ENCODE measurements at regions not wholly inside any gene's neighbourhood (a gene's known extent, or its start where the extent isn't known, plus 50 kb on each side); places are given as distances from the start of the nearest gene placed in this dataset.

DNA sequence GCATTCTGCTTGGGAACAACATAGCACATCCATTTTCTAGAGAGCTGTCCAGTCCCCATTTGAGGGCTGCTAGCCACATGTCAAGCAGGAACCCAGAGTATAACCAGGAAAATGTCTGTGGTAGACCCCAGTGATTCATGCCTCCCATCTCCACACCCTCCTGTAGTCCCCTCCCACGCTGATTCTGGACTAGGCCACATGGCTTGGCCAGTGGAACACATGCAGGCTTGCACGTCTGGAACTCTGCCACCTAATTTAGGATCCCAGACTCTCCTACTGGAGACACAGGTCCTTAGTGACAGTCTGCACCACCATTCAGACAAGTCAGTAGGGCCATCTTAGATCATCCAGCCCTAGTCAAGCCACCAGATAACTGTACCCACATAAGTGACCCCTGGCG, 149.8 kb downstream of the ZIC5 start:
- no peak for DNase-seq (ENCODE audit: low spot score)

GRCh38 chr13:99819967-99820366, 151.6 kb downstream of the ZIC5 start:
- no peak for DNase-seq (ENCODE audit: low spot score)

GRCh38 chr13:99816321-99816720, 155.2 kb downstream of the ZIC5 start:
- no peak for DNase-seq (ENCODE audit: low spot score)

GRCh38 chr13:99813336-99814095, 158.1 kb downstream of the ZIC5 start:
- DNase-seq (ENCODE audit: low spot score), result no peak

GRCh38 chr13:99812625-99813024, 158.9 kb downstream of the ZIC5 start:
- no peak for DNase-seq (ENCODE audit: low spot score)

DNA sequence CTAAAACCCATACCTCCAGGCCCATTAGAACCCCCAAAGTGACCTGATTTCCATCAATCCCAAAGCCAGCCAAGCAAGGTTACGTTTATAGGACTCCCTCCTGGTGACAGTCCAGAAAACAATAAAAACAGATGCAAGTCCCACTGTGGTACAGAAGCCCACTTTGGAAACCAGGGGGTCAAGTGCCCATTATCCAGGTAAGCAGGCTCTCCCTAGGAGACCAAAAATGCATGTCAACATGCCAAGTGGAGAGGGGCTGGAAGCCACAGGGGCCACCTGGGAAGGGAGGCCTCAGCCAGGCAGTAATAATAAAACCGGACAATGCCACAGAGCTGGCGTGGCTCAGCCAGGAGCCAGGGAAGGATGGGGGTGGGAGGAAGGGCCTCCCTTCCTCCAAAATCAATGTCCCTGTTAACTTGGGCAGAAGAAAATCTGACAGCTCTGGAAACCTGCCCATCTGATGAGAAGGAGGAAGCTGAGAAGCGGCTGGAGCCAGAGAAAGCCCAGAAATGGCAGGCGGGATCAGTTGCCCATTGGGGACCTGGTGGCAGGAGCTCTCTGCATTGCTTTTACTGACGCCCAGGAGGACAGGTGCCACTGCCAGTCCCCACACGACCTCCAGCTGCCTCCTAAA, 160.4 kb downstream of the ZIC5 start:
- no peak for DNase-seq (ENCODE audit: low spot score)

DNA sequence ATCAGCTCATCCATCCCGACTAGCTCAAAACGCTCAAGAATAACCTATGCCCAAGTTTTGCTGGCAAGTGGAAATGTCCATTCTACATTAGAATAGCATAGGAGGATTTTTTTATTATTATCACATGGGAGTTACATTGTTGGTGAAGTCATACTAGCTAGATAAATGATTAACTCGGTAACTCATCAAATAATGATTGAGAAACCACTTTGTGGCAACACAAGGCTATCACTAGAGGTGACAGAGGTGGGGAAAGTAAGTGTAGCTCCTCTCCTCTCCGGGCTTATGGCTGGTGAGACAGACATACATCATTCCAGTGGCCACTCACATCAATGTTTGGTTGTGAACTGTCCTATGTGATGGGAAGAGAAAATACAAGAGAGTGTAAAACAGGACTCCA, 161.6 kb downstream of the ZIC5 start:
- DNase-seq (ENCODE audit: low spot score), result peak; percentile 17

- DNase-seq (ENCODE audit: low spot score), result no peak
These were observed 162.1 kb downstream of the ZIC5 start for GRCh38 chr13:99809496-99809895.

- no peak for DNase-seq (ENCODE audit: low spot score)
These were observed 162.8 kb downstream of the ZIC5 start for GRCh38 chr13:99808786-99809185.

GRCh38 chr13:99806671-99807070, 164.9 kb downstream of the ZIC5 start:
- no peak for DNase-seq (ENCODE audit: low spot score)

GRCh38 chr13:99805361-99805760, 166.2 kb downstream of the ZIC5 start:
- DNase-seq (ENCODE audit: low spot score), result no peak

- DNase-seq (ENCODE audit: low spot score), result no peak
These were observed 168.4 kb downstream of the ZIC5 start for GRCh38 chr13:99803141-99803540.

DNA sequence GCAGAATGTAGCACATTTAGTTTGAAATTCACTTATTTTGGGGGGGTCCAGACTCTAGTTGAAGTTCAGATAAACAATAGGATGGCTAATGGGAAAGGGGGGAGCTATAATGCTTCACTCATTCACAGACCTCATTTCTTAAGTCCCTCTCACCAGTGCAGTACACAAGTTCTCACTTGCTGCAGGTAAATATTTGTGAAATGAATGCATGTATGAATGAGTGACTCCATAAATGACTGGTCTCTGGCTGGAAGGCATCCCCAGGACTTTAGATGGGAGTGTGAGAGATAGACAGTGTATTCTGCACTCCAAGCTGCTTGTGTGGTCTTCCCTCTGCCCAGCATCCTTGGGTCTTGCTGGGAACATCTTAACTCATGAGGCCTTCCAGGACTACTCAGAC, 169.2 kb downstream of the ZIC5 start:
- no peak for DNase-seq (ENCODE audit: low spot score)

GRCh38 chr13:99800951-99801350, 170.6 kb downstream of the ZIC5 start:
- no peak for DNase-seq (ENCODE audit: low spot score)

DNA sequence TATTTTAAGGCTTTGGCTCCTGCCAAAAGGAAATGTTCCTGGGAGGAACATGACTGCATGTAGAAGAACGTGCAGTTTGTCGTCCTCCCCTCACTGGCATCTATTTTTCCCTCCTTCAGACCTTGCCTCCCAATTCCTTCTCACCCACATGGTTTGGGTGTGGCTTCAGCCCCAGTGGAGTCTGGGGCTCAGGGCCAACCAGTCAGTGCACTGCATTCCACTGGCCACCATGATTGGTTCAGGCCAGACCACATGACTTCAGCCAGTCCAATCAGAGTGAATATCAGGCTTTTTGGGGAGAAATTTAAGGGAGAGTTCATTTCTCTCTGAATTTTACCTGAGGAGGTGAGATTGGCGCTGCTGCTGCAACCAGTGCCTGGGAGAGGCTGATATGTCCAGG, 171.6 kb downstream of the ZIC5 start:
- DNase-seq (ENCODE audit: low spot score), result no peak

GRCh38 chr13:99798756-99799155, 172.8 kb downstream of the ZIC5 start:
- DNase-seq (ENCODE audit: low spot score), result no peak

DNA sequence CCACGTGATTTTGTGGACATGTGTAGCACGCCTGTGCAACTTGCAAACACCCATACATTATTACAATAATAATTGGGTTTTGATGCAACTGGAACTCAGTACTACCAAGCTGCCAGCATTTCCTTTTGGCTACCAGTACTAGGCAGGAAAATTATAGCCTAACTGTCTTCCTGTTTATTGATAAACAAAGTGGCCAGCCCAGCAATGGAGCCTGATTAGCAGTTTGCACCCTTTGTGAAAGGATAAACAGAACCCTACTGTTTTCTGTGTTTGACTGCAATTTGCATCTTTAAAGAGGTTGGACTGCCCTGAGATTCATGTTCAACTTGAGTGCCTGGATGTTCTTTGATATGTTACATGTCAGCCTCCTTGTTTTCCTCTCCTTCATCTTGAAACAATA, 173.9 kb downstream of the ZIC5 start:
- DNase-seq (ENCODE audit: low spot score), result no peak

GRCh38 chr13:99796175-99796819, 175.3 kb downstream of the ZIC5 start:
- no peak for DNase-seq (ENCODE audit: low spot score)

- DNase-seq (ENCODE audit: low spot score), result no peak
These were observed 179.3 kb downstream of the ZIC5 start for GRCh38 chr13:99792079-99792921.

DNA sequence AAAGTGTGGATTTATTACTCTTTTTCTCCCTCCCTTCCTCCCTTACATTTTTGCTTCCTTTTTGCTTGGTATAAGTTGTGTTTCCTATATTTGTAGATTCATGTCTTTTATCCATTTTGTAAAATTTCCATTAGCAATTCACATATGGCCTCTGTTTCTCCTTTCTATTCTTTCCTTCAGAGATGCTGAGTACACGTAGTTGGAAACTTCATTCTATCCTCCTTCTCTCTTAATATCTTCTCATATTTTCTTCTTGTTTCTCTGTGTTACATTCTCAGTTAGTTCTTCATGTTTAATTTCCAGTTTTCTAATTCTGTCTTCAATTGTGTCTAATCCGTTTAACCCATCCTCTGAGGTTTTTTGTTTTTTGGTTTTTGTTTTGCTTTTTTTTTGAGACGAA, 188.9 kb downstream of the ZIC5 start:
- no peak for DNase-seq (ENCODE audit: low spot score)

DNA sequence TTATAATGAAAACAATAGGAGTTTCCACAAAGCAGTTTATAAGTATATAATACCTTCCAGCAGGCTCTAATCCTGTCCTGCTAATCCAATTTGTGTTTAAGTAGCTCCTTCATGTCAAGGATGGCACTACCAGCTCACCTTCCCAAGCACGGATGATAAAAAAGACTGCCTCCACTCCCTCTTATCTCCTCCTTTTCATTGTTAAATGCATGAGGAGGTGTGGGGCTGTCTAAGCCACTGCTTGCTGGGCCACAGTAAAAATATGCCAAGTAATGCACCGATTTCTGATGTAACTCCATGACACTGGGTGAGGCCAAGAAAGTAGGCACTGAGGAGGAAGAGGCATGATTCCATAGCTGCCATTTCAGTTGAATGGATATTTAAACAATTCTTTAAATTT, 193.1 kb downstream of the ZIC5 start:
- DNase-seq (ENCODE audit: low spot score), result no peak

DNA sequence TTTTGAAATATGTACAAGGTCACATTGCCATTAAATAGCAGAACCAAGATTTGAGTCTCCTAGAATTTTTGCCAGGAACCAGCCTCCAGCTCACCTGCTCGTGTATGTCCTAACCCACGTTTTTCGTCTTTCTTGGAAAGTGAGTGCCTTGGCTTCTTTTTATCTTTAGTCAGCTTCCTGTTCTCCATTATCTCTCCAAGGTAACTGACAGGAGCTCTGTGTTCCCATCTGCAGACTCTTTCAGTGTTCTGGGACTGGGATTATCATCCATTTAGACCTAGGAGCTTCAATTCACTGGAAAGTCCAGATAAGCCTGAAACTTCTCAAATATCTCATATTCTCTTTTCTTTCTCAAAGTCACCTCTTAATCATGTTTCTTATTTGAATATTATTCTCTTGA, 193.7 kb downstream of the ZIC5 start:
- no peak for DNase-seq (ENCODE audit: low spot score)

DNA sequence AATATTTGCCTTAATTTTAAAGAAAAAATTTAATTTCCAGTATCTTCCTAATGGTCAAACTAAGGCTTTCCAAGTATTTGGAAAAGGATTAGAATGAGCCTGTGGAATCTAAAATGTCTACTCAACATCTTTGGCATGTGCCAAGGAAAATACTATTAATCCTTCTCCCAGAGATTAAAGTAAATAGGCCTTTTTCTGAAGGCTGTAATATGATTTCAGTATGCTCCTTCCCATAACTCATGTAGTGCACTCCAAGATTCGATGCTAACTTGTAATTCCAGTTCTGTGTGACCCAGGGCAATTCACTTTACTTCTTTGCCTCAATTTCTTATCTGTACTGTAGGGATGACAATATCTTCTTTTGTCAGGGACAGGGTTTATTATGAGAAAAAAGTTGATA, 196.9 kb downstream of the ZIC5 start:
- no peak for DNase-seq (ENCODE audit: low spot score)
